H1 (cell line): ENCODE measurements at regions not wholly inside any gene's neighbourhood (a gene's known extent, or its start where the extent isn't known, plus 50 kb on each side); places are given as distances from the start of the nearest gene placed in this dataset.
A peak's percentile ranks its signal among the peaks of the same experiment; 100 is the strongest.

Source experiments
- CTCF ChIA-PET: fragments of 300-600 bp; sonication (Branson Sonifier 250); formaldehyde crosslinking; loops from one replicate; lab custom pipeline; 2021; ENCODE audit not compliant: partially characterized antibody; lab: Charles Lee
- POLR2A ChIA-PET: fragments of 300-600 bp; sonication (Branson Sonifier 250); formaldehyde crosslinking; loops from one replicate; lab custom pipeline; 2021; ENCODE audit warnings: inconsistent platforms; ENCODE audit not compliant: partially characterized antibody; lab: Charles Lee
- DNase-seq, 2 experiments: peaks; one replicate each; pipeline versions ENCODE4 v3.0.0 to v3.0.0-alpha.2; 2010 to 2022; ENCODE audit warnings: low spot score in 2 of 2, low read depth in 1 of 2, mixed read lengths in 1 of 2
- FAIRE-seq: peaks from 2 replicates; lab custom pipeline; 2011; peaks lifted over from hg19 to GRCh38; lab: Jason Lieb, UNC
- H2AFZ ChIP-seq: 2 replicates; pipeline ENCODE4 v1.8.1; 2012; ENCODE audit warnings: low read length, inconsistent platforms
- H2AK5ac ChIP-seq: 2 replicates; pipeline ENCODE4 v1.6.1; 2013; ENCODE audit warnings: low read depth, low read length
- H2BK120ac ChIP-seq: replicated peaks from 2 replicates; pipeline ENCODE3; 2013; ENCODE audit warnings: low read depth, low read length, inconsistent platforms
- H2BK12ac ChIP-seq: 2 replicates; pipeline ENCODE4 v1.6.1; 2013; ENCODE audit warnings: low read depth, low read length
- H2BK15ac ChIP-seq: 2 replicates; pipeline ENCODE4 v1.6.1; 2013; ENCODE audit warnings: low read length
- H2BK20ac ChIP-seq: 2 replicates; pipeline ENCODE4 v1.6.1; 2013; ENCODE audit warnings: low read length
- H2BK5ac ChIP-seq: 2 replicates; pipeline ENCODE4 v1.6.1; 2013; ENCODE audit warnings: low read depth, low read length
- H3K14ac ChIP-seq: 2 replicates; pipeline ENCODE4 v1.6.1; 2013; ENCODE audit warnings: inconsistent platforms; ENCODE audit not compliant: insufficient read length
- H3K18ac ChIP-seq: 2 replicates; pipeline ENCODE4 v1.6.1; 2013; ENCODE audit warnings: low read length; ENCODE audit errors: extremely low read depth
- H3K23ac ChIP-seq: 2 replicates; pipeline ENCODE4 v1.6.1; 2013; ENCODE audit warnings: inconsistent platforms; ENCODE audit not compliant: insufficient read length
- H3K23me2 ChIP-seq: 2 replicates; pipeline ENCODE4 v1.6.1; 2013; ENCODE audit warnings: low read depth, low read length
- H3K27ac ChIP-seq: 2 replicates; pipeline ENCODE4 v1.6.1; 2011; ENCODE audit warnings: low read depth, low read length, inconsistent platforms
- H3K27me3 ChIP-seq, 4 experiments: replicated peaks in 1 of 4; 1 replicate in 1 of 4; 2 replicates in 3 of 4; pipeline versions ENCODE4 v1.6.1 to v1.8.1; 2011 to 2013; ENCODE audit warnings: low read length in 3 of 4, mild to moderate bottlenecking in 3 of 4, inconsistent platforms in 2 of 4, mixed read lengths in 2 of 4, moderate library complexity in 1 of 4; ENCODE audit not compliant: control insufficient read depth in 3 of 4, insufficient read depth in 3 of 4; ENCODE audit errors: extremely low read depth in 1 of 4
- H3K36me3 ChIP-seq, 4 experiments: 2 replicates each; pipeline versions ENCODE4 v1.6.1 to v1.8.1; 2011 to 2013; ENCODE audit warnings: mild to moderate bottlenecking in 4 of 4, low read length in 3 of 4, moderate library complexity in 2 of 4, control low read depth in 1 of 4, inconsistent platforms in 1 of 4; ENCODE audit not compliant: insufficient read depth in 4 of 4, control insufficient read depth in 2 of 4
- H3K4ac ChIP-seq: replicated peaks from 2 replicates; pipeline ENCODE3; 2013; ENCODE audit warnings: low read length, low read depth, mixed read lengths, inconsistent platforms; ENCODE audit not compliant: insufficient read length
- H3K4me1 ChIP-seq, 4 experiments: replicated peaks in 1 of 4; 1 replicate in 1 of 4; 2 replicates in 3 of 4; pipeline versions ENCODE4 v1.6.1 to v1.8.1; 2011 to 2013; ENCODE audit warnings: low read length in 3 of 4, inconsistent platforms in 2 of 4, mixed read lengths in 1 of 4; ENCODE audit not compliant: insufficient read depth in 4 of 4, control insufficient read depth in 3 of 4
- H3K4me2 ChIP-seq, 2 experiments: 2 replicates each; pipeline versions ENCODE4 v1.6.1 to v1.8.1; 2011 to 2013; ENCODE audit warnings: low read depth in 2 of 2, low read length in 2 of 2, control low read depth in 1 of 2, inconsistent platforms in 1 of 2, mild to moderate bottlenecking in 1 of 2; ENCODE audit not compliant: insufficient read depth in 1 of 2
- H3K4me3 ChIP-seq, 4 experiments: fragments of 200-600, 300-600 bp in 1 of 4; sonication (generic), shearing (Covaris generic), sonication (Bioruptor Twin) in 1 of 4; 2 replicates each; pipeline versions ENCODE4 v1.5.1 to v1.8.1; 2011 to 2016; ENCODE audit warnings: low read length in 4 of 4, low read depth in 3 of 4, control low read depth in 2 of 4, inconsistent platforms in 2 of 4, mild to moderate bottlenecking in 2 of 4, mixed read lengths in 1 of 4, moderate library complexity in 1 of 4; ENCODE audit not compliant: insufficient read depth in 2 of 4; ENCODE audit errors: extremely low read depth in 1 of 4
- H3K56ac ChIP-seq: replicated peaks from 2 replicates; pipeline ENCODE3; 2013; ENCODE audit warnings: low read depth, mild to moderate bottlenecking, mixed read lengths, low read length, inconsistent platforms; ENCODE audit not compliant: insufficient read length
- H3K79me1 ChIP-seq: 2 replicates; pipeline ENCODE4 v1.6.1; 2013; ENCODE audit warnings: low read depth, low read length, control low read depth
- H3K79me2 ChIP-seq, 2 experiments: 2 replicates each; pipeline versions ENCODE4 v1.6.1 to v1.8.1; 2012 to 2013; ENCODE audit warnings: low read length in 2 of 2, mild to moderate bottlenecking in 2 of 2, inconsistent platforms in 1 of 2; ENCODE audit not compliant: insufficient read depth in 2 of 2, control insufficient read depth in 1 of 2
- H3K9ac ChIP-seq, 4 experiments: replicated peaks in 1 of 4; 1 replicate in 1 of 4; 2 replicates in 3 of 4; pipeline versions ENCODE4 v1.6.1 to v1.8.1; 2011 to 2013; ENCODE audit warnings: low read depth in 3 of 4, low read length in 3 of 4, control low read depth in 2 of 4, mild to moderate bottlenecking in 2 of 4, moderate library complexity in 2 of 4, inconsistent platforms in 1 of 4; ENCODE audit errors: extremely low read depth in 1 of 4
- H3K9me3 ChIP-seq, 2 experiments: 2 replicates each; pipeline versions ENCODE4 v1.6.1 to v1.8.1; 2012 to 2013; ENCODE audit warnings: mild to moderate bottlenecking in 2 of 2, moderate library complexity in 2 of 2, control low read depth in 1 of 2, inconsistent platforms in 1 of 2, low read depth in 1 of 2, low read length in 1 of 2, mixed read lengths in 1 of 2; ENCODE audit not compliant: insufficient read depth in 2 of 2
- H4K20me1 ChIP-seq, 2 experiments: replicated peaks in 1 of 2; 2 replicates each; pipeline versions ENCODE3 to v1.8.1; 2011 to 2013; ENCODE audit warnings: inconsistent platforms in 2 of 2, low read length in 2 of 2, mild to moderate bottlenecking in 1 of 2; ENCODE audit not compliant: insufficient read depth in 2 of 2, control insufficient read depth in 1 of 2
- H4K5ac ChIP-seq: 2 replicates; pipeline ENCODE4 v1.6.1; 2013; ENCODE audit warnings: low read length, low read depth, mixed read lengths, inconsistent platforms; ENCODE audit not compliant: insufficient read length
- H4K8ac ChIP-seq: 2 replicates; pipeline ENCODE4 v1.8.0; 2013; ENCODE audit warnings: mild to moderate bottlenecking, moderate library complexity, low read length, inconsistent platforms; ENCODE audit not compliant: insufficient read depth; ENCODE audit errors: extremely low read depth
- H4K91ac ChIP-seq: replicated peaks from 2 replicates; pipeline ENCODE3; 2013; ENCODE audit warnings: low read length, mixed read lengths, inconsistent platforms; ENCODE audit not compliant: insufficient read length
- SP1 ChIP-seq: IDR thresholded peaks from 2 replicates; pipeline ENCODE4 v1.6.1; 2011; ENCODE audit warnings: low read depth, low read length
- TEAD4 ChIP-seq: IDR thresholded peaks from 2 replicates; pipeline ENCODE4 v1.6.1; 2012; ENCODE audit warnings: low read depth, low read length, inconsistent platforms, mixed read lengths
- WGBS, 2 experiments: shearing (Covaris generic) in 1 of 2; methylation state at CpG; one replicate each; pipeline versions ENCODE4 v1.1.6 to v1.1.7; 2013 to 2015; ENCODE audit warnings: low lambda C conversion rate in 2 of 2, mixed read lengths in 2 of 2, inconsistent platforms in 1 of 2, low coverage in 1 of 2, missing lambda C conversion rate in 1 of 2; ENCODE audit not compliant: insufficient replicate concordance in 2 of 2, insufficient coverage in 1 of 2, insufficient read length in 1 of 2; ENCODE audit errors: extremely low coverage in 1 of 2, missing lambda C conversion rate in 1 of 2; 5-methylcytosine and 5-hydroxymethylcytosine counted together

GRCh38 chr13:83450591-83450990 is 431.7 kb downstream of the SLITRK1 start:
- 0 out of 2 replicates have a peak, but pooled peaks have one; percentile 29 for TF ChIP-seq TEAD4
- no peak for TF ChIP-seq SP1
- Histone ChIP-seq H4K8ac (no peak overlapping the region; the same call in 1 of the 2 replicates), H4K91ac (no peak overlapping the region), H4K5ac (no peak overlapping the region), H3K56ac (no peak overlapping the region), H3K79me2 (no peaks in the 10 kb centered on the region), H3K4me2 (no peak overlapping the region), H2BK120ac (no peak overlapping the region), H3K4me1 (peaks cover 0 to 3% (median under 1%) of the 10 kb centered on the region in 4 experiments; a peak in 1 of 7 replicates), H3K9ac (no peak overlapping the region), H4K20me1 (no peaks in the 10 kb centered on the region), H3K9me3 (no peaks in the 10 kb centered on the region; a peak in 2 of 4 replicates), H3K23me2 (no peaks in the 10 kb centered on the region), H3K18ac (no peak overlapping the region; the same call in 1 of the 2 replicates), H3K4ac (no peak overlapping the region), H2BK5ac (no peak overlapping the region), H2AFZ (peak overlapping the region; percentile 68; the same call in 1 of the 2 replicates), H2BK20ac (no peak overlapping the region), H2BK12ac (no peak overlapping the region), H3K23ac (no peak overlapping the region), H2BK15ac (no peak overlapping the region), H3K4me3 (no peak overlapping the region), H3K27ac (no peak overlapping the region), H3K27me3 (peaks cover 0 to 1% (median 0%) of the 10 kb centered on the region in 4 experiments; a peak in 1 of 7 replicates), H3K36me3 (no peaks in the 10 kb centered on the region), H3K79me1 (no peaks in the 10 kb centered on the region), H3K14ac (no peak overlapping the region), H2AK5ac (no peak overlapping the region)
- no peak for DNase-seq
- no peak for FAIRE-seq
- POLR2A ChIA-PET, result no interaction called here
- CTCF ChIA-PET, result interaction anchor here (1.0 kb wide), 1 partner anchor 147 kb away, joined by 3 read pairs; no protein-coding TSS in a partner anchor
- WGBS, 2 experiments, result 82% methylated on average over 2 of the region's 2 CpGs; no CpG with 5 or more reads in 1 of the 2 experiments
